ENCODE measurements at regions not wholly inside any gene's neighbourhood (a gene's known extent, or its start where the extent isn't known, plus 50 kb on each side); places are given as distances from the start of the nearest gene placed in this dataset.

GRCh38 chr5:90051756-90052155 lies 357.8 kb downstream of the CETN3 start:
- TF ChIP-seq CTCF (IDR thresholded peaks at IDR 0.05; ENCODE audit: insufficient read depth, low read depth, low read length) = no peak
- no peak for TF ChIP-seq EZH2 (IDR thresholded peaks at IDR 0.05; ENCODE audit: insufficient read depth, low read length)
